GM23248 (cell line): ENCODE measurements at regions not wholly inside any gene's neighbourhood (a gene's known extent, or its start where the extent isn't known, plus 50 kb on each side); places are given as distances from the start of the nearest gene placed in this dataset.
"Not testable (repeated sequence)": the region's sequence is repeated elsewhere in the genome, so short reads cannot be mapped to it uniquely, and the experiment has no call there.

Source experiments
- EZH2 ChIP-seq: fragments of 200-600 bp; sonication (generic); IDR thresholded peaks from 2 replicates; pipeline ENCODE4 v1.6.1; 2018; ENCODE audit warnings: antibody characterized with exemption, mild to moderate bottlenecking; ENCODE audit not compliant: insufficient read depth, poor library complexity, severe bottlenecking
- EZH2phosphoT487 ChIP-seq: fragments of 200-600 bp; sonication (generic); IDR thresholded peaks from 2 replicates; pipeline ENCODE4 v1.6.1; 2018; ENCODE audit warnings: antibody characterized with exemption, moderate library complexity, mild to moderate bottlenecking, low read depth; ENCODE audit not compliant: insufficient read depth

- not testable (repeated sequence) for TF ChIP-seq EZH2phosphoT487, EZH2
Measured at GRCh38 chr20:47889751-47890150, 104.5 kb upstream of the SULF2 start.
